ENCODE measurements at regions not wholly inside any gene's neighbourhood (a gene's known extent, or its start where the extent isn't known, plus 50 kb on each side); places are given as distances from the start of the nearest gene placed in this dataset.

- H3K4me1 ChIP-seq (ENCODE audit: insufficient read depth, low read length): no peaks in the 10 kb centered on the region
- no peak overlapping the region for H3K4me2 ChIP-seq (ENCODE audit: insufficient read depth, insufficient read length, low read length)
- no peak overlapping the region for H2BK12ac ChIP-seq (ENCODE audit: insufficient read length, low read depth, low read length)
- H3K79me2 ChIP-seq (ENCODE audit: insufficient read depth, low read length): no peaks in the 10 kb centered on the region
- no peak overlapping the region for H3K27ac ChIP-seq (ENCODE audit: insufficient read length, low read depth, low read length)
- no peak overlapping the region for H3K14ac ChIP-seq (ENCODE audit: insufficient read depth, low read length)
- no peak overlapping the region for H2BK5ac ChIP-seq (ENCODE audit: insufficient read length, low read length)
- Mint-ChIP-seq H3K27me3 (ENCODE audit: low read depth) (peaks cover 6% of the 10 kb centered on the region), H3K36me3 (ENCODE audit: insufficient read depth in 1 of 3, low read depth in 3 of 3) (no peaks in the 10 kb centered on the region), H3K9me3 (no peaks in the 10 kb centered on the region; a peak in 1 of 5 replicates), H3K27ac (no peak overlapping the region), H3K4me3 (no peak overlapping the region), H3K4me1 (no peaks in the 10 kb centered on the region)
- H4K20me1 ChIP-seq (ENCODE audit: control insufficient read depth, insufficient read depth, insufficient read length): no peaks in the 10 kb centered on the region
- H4K8ac ChIP-seq (replicated peaks; ENCODE audit: insufficient read length, low read depth, low read length): no peak overlapping the region
- no peak overlapping the region for H2AK5ac ChIP-seq (ENCODE audit: insufficient read length, low read length)
- no peak overlapping the region for H4K5ac ChIP-seq (ENCODE audit: insufficient read length, low read depth, low read length)
- H2AFZ ChIP-seq (ENCODE audit: low read length): no peak overlapping the region
- no peak for DNase-seq
- H3K56ac ChIP-seq (ENCODE audit: insufficient read length, low read depth, low read length): no peak overlapping the region
- H3K18ac ChIP-seq (ENCODE audit: insufficient read length, low read depth, low read length): no peak overlapping the region
- H3K27me3 ChIP-seq (ENCODE audit: insufficient read depth, low read length): no peaks in the 10 kb centered on the region
- no peak for TF ChIP-seq CTCF (conservative IDR thresholded peaks at IDR 0.05)
- WGBS (ENCODE audit: extremely low coverage, insufficient read length, low lambda C conversion rate): no CpG with 5 or more reads among the region's 1 CpG
- H2BK20ac ChIP-seq (ENCODE audit: low read depth, low read length, poor library complexity, severe bottlenecking): no peak overlapping the region
- no peak overlapping the region for H2BK120ac ChIP-seq (ENCODE audit: low read depth, low read length, poor library complexity, severe bottlenecking)
- H3K4ac ChIP-seq (ENCODE audit: low read depth, low read length): no peak overlapping the region
- H3K23ac ChIP-seq (ENCODE audit: insufficient read length, low read depth, low read length): no peak overlapping the region
- no peaks in the 10 kb centered on the region for H3K79me1 ChIP-seq (ENCODE audit: insufficient read depth, low read depth, low read length, poor library complexity, severe bottlenecking)
- H3K9ac ChIP-seq (ENCODE audit: extremely low read depth, insufficient read length, low read length): no peak overlapping the region
- no peaks in the 10 kb centered on the region for H3K23me2 ChIP-seq (ENCODE audit: insufficient read length, low read depth, low read length, poor library complexity, severe bottlenecking)
- no peak overlapping the region for H4K91ac ChIP-seq (ENCODE audit: insufficient read length, low read depth, low read length)
- no peak overlapping the region for H3T11ph ChIP-seq (ENCODE audit: low read length)
- H2BK15ac ChIP-seq (ENCODE audit: low read depth, low read length): no peak overlapping the region
- no peaks in the 10 kb centered on the region for H3K9me3 ChIP-seq (ENCODE audit: control insufficient read depth, low read depth, low read length)
These were observed 66.8 kb downstream of the ARL6IP4 start for GRCh38 chr12:123047289-123047688.
